GM21447 (cell line): ENCODE measurements at regions not wholly inside any gene's neighbourhood (a gene's known extent, or its start where the extent isn't known, plus 50 kb on each side); places are given as distances from the start of the nearest gene placed in this dataset.

ENCODE experiments used
- ATAC-seq: cut with Tn5 transposase; IDR thresholded peaks from one replicate; pipeline ENCODE4 v1.9.1; 2021; ENCODE audit not compliant: unreplicated experiment

DNA sequence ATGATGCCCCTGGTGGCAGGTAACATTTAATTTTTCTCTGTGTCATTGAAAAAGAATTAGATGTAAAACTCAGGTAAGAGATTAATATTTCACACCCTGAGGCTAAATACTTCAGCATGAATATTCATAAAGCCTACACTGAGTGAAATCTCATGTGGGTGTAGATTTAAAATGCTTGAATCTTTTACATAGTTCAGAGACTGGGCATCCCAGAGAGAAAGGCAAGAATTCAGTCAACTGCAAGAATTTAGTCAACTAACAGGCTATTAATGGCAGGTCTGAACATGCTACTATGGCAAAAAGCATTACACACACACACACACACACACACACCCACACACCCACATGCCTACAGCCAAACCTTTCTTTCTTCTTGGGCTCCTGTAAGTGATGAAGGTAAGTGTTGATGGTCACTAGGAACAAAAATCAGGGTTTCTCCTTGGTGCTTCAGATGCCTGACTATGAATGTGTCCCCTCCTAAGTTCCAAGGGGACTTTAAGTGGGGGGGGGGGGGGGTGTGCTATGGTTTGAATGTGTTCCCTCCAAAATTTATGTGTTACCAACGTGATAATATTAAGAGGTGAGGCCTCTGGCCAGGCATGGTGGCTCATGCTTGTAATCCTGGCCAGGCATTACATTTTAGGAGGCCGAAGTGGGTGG lies 63.7 kb upstream of the PSMD7 start:
- ATAC-seq: no peak

- ATAC-seq: no peak
Measured at GRCh38 chr16:74230126-74230525, 66.5 kb upstream of the PSMD7 start.

- no peak for ATAC-seq
Measured at GRCh38 chr16:74226338-74226954, 70.2 kb upstream of the PSMD7 start.

- no peak for ATAC-seq
Measured at GRCh38 chr16:74224828-74225612, 71.6 kb upstream of the PSMD7 start.

GRCh38 chr16:74221828-74222227 lies 74.8 kb upstream of the PSMD7 start:
- ATAC-seq: no peak

GRCh38 chr16:74219706-74220105 lies 76.9 kb upstream of the PSMD7 start:
- no peak for ATAC-seq

GRCh38 chr16:74218871-74219270 lies 77.7 kb upstream of the PSMD7 start:
- no peak for ATAC-seq

- no peak for ATAC-seq
Measured at GRCh38 chr16:74216319-74216718, 80.3 kb upstream of the PSMD7 start.

DNA sequence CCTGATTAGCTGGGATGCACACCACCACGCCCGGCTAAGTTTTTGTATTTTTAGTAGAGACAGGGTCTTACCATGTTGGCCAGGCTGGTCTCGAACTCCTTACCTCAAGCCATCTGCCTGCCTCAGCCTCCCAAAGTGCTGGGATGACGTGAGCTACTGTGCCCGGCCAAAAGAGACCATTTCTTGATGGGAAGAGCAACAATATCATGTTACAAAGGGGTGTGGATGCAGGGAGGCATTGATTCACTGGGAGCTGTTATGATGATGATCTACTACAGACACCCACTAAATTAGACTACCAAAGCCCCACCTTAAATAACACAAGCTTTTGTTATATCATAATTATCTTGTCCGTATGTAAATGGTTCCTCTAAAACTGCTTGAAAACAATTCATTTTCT lies 81.4 kb upstream of the PSMD7 start:
- no peak for ATAC-seq

GRCh38 chr16:74213372-74213771 lies 83.2 kb upstream of the PSMD7 start:
- no peak for ATAC-seq

DNA sequence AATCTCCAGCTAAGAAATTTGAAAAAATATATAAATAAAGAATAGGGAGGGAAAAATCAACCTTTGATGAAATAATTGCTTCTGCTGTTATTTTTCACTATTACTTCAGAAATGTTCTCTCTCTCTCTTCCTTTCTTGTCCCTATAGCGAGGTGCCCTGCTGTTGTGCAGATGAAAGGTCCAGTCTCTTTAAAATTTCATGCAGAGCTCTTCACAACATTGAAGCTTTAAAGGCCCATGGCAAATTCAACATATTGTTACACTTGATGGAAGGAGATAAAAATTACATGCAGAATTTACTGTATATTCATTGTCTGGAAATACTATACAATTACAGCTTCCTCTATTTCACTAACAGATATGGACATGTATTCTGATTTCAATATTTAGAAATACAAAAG lies 86.4 kb upstream of the PSMD7 start:
- no peak for ATAC-seq

- no peak for ATAC-seq
Measured at GRCh38 chr16:74202009-74202408, 94.6 kb upstream of the PSMD7 start.

DNA sequence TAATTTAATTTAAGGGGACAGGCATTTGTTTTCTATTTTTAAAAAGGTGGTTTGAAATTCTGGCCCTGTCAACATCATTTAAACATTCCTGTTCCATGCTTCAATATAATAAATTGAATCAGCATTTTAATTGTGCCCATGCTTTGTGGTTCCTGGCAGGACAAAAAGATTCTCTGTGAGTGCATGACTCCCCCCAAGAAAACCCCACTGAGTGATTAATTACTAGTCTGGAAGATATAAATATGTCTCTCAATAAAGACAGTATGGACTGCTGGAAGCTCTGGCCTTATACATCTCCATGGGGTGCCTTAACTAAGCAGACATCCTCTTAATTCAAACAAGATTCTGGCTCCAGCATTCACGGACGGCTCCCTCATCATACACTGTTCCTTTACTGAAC lies 95.0 kb upstream of the PSMD7 start:
- no peak for ATAC-seq

DNA sequence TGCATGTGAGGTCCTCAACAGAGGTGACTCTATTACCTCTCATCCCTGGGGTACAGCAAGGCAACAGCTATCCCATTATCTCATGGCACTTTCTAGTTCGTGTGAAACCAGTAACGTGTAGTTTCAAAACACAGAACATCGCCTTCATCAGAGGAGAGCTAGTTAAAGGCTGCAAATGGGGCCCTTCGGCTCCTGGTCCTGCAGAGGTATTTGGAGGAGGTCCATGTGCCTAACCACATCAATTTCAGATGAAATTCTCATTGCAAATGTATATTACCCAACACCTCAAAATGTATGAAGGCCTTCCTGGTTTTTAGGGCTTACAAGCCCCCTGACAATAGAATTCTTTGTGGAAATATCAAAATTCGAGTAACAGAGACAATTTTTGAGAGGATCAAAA lies 95.7 kb upstream of the PSMD7 start:
- ATAC-seq: no peak

GRCh38 chr16:74199842-74200124 lies 96.8 kb upstream of the PSMD7 start:
- no peak for ATAC-seq

GRCh38 chr16:74199066-74199841 lies 97.4 kb upstream of the PSMD7 start:
- ATAC-seq: no peak

DNA sequence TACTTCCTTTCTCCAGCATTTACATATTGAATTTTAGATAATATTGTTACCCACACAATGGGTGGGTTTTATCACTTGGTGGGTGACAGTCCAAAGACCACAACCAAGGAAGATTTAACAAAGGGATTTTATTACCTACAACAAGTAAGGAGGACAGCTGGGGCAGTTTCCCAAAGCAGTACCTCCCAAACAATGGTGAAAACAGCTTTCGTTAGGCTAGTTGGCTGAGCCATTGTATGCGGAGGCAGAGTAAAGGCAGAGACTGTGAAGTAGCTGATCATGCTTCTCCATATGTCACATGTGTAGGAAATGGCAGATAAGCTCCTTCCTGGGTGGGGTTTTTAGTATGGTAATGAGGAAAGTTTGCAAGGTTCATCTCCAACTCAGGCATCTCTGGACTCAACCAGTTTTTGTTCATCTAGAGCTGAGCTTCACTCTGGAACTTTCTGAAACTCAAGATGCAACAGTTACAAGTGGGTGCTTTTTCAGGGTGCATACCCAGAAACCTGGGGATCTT lies 104.3 kb upstream of the PSMD7 start:
- no peak for ATAC-seq

DNA sequence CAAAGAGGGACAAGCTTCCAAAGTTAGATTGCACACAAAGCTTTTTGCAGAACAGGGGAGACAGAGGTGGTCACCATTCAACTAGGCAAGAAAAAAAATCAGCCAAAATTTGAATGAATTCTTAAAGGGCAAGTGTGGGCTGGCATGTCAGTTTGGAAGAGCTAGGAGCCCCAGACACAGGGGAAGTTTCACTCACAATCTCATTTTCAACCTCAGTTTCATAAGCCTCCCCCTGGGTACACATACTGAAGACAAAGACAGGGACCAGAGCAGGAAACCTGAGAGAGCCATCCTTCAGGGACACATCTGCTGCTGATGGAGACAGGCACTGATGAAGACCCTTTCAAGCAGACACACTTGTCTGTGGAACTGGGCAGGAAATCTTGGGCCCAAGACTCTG lies 106.3 kb upstream of the PSMD7 start:
- no peak for ATAC-seq

DNA sequence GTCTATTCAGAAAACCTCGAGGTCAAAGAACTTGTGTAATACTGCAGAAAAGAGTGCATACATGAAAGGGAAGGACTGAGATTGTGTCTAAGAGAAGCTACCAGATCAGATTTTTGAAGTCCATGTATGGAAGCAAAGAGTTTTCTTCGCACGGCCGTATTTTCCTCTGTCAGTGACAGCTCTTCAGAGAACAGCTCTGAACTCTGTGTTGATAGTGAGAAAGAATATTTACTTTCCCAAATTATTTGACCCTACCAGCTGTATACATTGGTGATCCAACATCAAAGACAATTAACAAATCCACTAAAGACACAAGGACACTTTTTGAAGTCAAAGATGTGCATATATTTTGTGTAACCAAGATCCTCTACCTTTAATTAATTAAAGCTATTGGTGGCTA lies 107.8 kb upstream of the PSMD7 start:
- ATAC-seq: no peak

- no peak for ATAC-seq
Measured at GRCh38 chr16:74186561-74186971, 110.0 kb upstream of the PSMD7 start.

DNA sequence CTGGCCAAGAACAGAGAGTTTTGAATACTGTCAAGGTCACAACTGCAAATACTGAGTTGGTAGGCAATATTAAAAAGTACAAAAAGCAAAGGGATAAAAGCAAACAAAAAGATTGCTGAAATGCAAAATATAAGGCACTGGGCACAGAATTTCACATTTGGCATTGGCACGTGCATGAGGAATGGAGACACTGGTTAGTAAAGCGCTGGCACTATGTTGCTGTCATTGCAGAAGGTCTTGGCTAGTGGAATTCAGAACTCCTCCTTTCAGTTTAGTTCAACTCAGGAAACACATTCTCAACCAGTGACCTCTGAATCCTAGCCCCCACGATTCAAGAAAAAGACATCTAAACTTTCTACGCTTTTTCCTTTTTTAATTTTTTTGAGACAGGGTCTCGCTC lies 111.8 kb upstream of the PSMD7 start:
- no peak for ATAC-seq
